KMS-11 (cell line): ENCODE measurements at regions not wholly inside any gene's neighbourhood (a gene's known extent, or its start where the extent isn't known, plus 50 kb on each side); places are given as distances from the start of the nearest gene placed in this dataset.

Experiments
- H2AFZ ChIP-seq: fragments of 200-600 bp; sonication (generic); 2 replicates; pipeline ENCODE4 v1.6.1; 2016; ENCODE audit warnings: antibody characterized with exemption, mixed run types, low read depth
- H3K27ac ChIP-seq: fragments of 200-600 bp; sonication (generic); 2 replicates; pipeline ENCODE4 v1.6.1; 2016; ENCODE audit warnings: mild to moderate bottlenecking, mixed run types
- H3K27me3 ChIP-seq: fragments of 200-600 bp; sonication (generic); 2 replicates; pipeline ENCODE4 v1.6.1; 2017; ENCODE audit warnings: mild to moderate bottlenecking, low read depth, mixed run types, moderate library complexity; ENCODE audit not compliant: insufficient read depth
- H3K36me3 ChIP-seq: fragments of 200-600 bp; sonication (generic); 2 replicates; pipeline ENCODE4 v1.6.1; 2017; ENCODE audit warnings: mild to moderate bottlenecking, mixed run types; ENCODE audit not compliant: insufficient read depth
- H3K4me1 ChIP-seq: fragments of 200-600 bp; sonication (generic); 2 replicates; pipeline ENCODE4 v1.6.1; 2016; ENCODE audit warnings: mild to moderate bottlenecking, low read depth, mixed run types; ENCODE audit not compliant: poor library complexity, severe bottlenecking
- H3K4me2 ChIP-seq: fragments of 200-600 bp; sonication (generic); 2 replicates; pipeline ENCODE4 v1.7.0; 2016; ENCODE audit warnings: mild to moderate bottlenecking, mixed run types
- H3K4me3 ChIP-seq: fragments of 200-600 bp; sonication (generic); IDR thresholded peaks from 2 replicates; pipeline ENCODE4 v1.6.1; 2017; ENCODE audit warnings: low read depth, low read length, mixed read lengths; ENCODE audit not compliant: insufficient read depth
- H3K79me2 ChIP-seq: fragments of 200-600 bp; sonication (generic); 2 replicates; pipeline ENCODE4 v1.6.1; 2016; ENCODE audit warnings: low read depth, mixed run types; ENCODE audit not compliant: insufficient read depth
- H3K9ac ChIP-seq: fragments of 200-600 bp; sonication (generic); 2 replicates; pipeline ENCODE4 v1.6.1; 2016; ENCODE audit warnings: mild to moderate bottlenecking, mixed run types
- H4K20me1 ChIP-seq: fragments of 200-600 bp; sonication (generic); 2 replicates; pipeline ENCODE4 v1.6.1; 2016; ENCODE audit warnings: mild to moderate bottlenecking, mixed run types; ENCODE audit not compliant: insufficient read depth
- CTCF ChIP-seq: fragments of 200-600 bp; sonication (generic); conservative IDR thresholded peaks from 2 replicates; pipeline ENCODE4 v1.6.1; 2017; ENCODE audit warnings: low read depth, mild to moderate bottlenecking, antibody characterized with exemption, low read length, moderate library complexity, mixed read lengths

- Histone ChIP-seq H2AFZ (no peak overlapping the region), H4K20me1 (no peaks in the 10 kb centered on the region), H3K9ac (no peak overlapping the region), H3K4me2 (no peak overlapping the region), H3K27me3 (no peaks in the 10 kb centered on the region), H3K4me1 (no peaks in the 10 kb centered on the region), H3K27ac (no peak overlapping the region), H3K79me2 (no peaks in the 10 kb centered on the region), H3K4me3 (no peak overlapping the region), H3K36me3 (no peaks in the 10 kb centered on the region)
- no peak for TF ChIP-seq CTCF
Measured at GRCh38 chr12:114841557-114842251, 157.7 kb upstream of the TBX3 start.

DNA sequence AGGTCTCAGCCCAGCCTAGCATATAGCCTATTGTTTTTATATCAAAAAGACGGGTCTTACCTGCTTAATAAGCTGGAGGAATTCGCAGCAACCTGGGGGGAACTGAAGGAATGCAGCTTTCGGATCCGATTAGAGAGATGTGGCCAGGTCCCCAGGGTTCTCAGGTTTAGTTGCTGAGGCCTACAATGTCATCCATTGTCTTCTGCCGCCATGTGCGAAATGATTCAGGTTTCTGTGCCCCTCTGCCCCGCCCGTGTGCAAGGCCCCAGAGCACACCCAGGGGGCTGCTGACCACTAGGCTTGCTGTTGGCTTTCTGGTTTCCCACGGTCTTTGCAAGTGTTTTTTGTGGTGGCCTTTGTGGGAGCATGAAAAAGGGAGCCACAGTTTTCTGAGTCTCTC lies 154.5 kb upstream of the TBX3 start:
- H3K79me2 ChIP-seq: no peaks in the 10 kb centered on the region
- no peaks in the 10 kb centered on the region for H4K20me1 ChIP-seq
- no peaks in the 10 kb centered on the region for H3K4me1 ChIP-seq
- no peaks in the 10 kb centered on the region for H3K27me3 ChIP-seq
- TF ChIP-seq CTCF: no peak
- no peak overlapping the region for H3K4me2 ChIP-seq
- no peak overlapping the region for H3K9ac ChIP-seq
- no peak overlapping the region for H3K4me3 ChIP-seq
- H3K27ac ChIP-seq: no peak overlapping the region
- H3K36me3 ChIP-seq: no peaks in the 10 kb centered on the region
- no peak overlapping the region for H2AFZ ChIP-seq

DNA sequence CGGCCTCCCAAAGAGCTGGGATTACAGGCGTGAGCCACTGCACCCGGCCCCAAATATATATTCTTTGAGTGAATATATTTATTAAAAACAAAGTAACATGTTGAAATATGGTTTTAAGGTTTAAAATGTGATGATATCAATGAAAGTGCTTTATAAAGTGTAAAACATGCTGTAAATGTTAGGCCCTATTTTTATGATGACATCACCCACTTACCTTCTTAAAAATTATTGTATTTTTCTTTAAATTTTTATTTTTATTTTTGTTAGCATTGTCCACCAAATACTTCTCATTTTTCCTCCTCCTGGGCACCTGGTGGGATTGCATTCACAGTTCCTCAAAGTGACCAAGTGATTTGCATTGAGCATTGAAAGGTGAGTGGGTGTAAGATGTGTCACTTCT lies 152.6 kb upstream of the TBX3 start:
- Histone ChIP-seq H3K27ac (no peak overlapping the region), H3K36me3 (no peaks in the 10 kb centered on the region), H3K4me2 (no peak overlapping the region), H3K4me1 (no peaks in the 10 kb centered on the region), H3K79me2 (no peaks in the 10 kb centered on the region), H3K4me3 (no peak overlapping the region), H3K9ac (no peak overlapping the region), H2AFZ (no peak overlapping the region), H4K20me1 (no peaks in the 10 kb centered on the region), H3K27me3 (no peaks in the 10 kb centered on the region)
- TF ChIP-seq CTCF: no peak

DNA sequence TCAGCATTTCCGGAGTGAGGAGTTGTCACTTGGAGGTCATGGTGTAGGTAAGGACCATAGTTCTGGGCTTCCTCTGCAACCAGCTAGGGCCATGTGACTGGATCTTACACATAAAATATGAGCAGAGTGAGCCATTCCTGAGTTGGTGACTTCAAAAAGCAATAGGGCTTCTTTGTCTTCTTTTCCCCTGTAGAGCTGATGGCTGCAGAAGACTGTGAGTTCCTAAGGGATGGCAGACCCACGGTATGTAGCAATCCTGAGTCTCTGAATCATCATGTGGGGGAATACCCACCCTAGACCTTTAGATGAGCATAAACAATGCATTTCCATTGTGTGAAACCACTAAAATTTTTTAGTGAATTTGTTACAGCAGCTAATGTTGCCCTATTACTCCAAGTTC lies 151.1 kb upstream of the TBX3 start:
- H3K4me3 ChIP-seq: no peak overlapping the region
- no peak overlapping the region for H3K4me2 ChIP-seq

More for the DNA sequence above, 151.1 kb upstream of the TBX3 start:
- H4K20me1 ChIP-seq: no peaks in the 10 kb centered on the region
- TF ChIP-seq CTCF: no peak
- no peak overlapping the region for H3K9ac ChIP-seq
- no peaks in the 10 kb centered on the region for H3K4me1 ChIP-seq
- H3K27me3 ChIP-seq: no peaks in the 10 kb centered on the region
- H3K36me3 ChIP-seq: no peaks in the 10 kb centered on the region
- H3K79me2 ChIP-seq: no peaks in the 10 kb centered on the region
- H2AFZ ChIP-seq: no peak overlapping the region
- no peak overlapping the region for H3K27ac ChIP-seq
